Adrenal gland (tissue), 9 donors: ENCODE measurements at regions not wholly inside any gene's neighbourhood (a gene's known extent, or its start where the extent isn't known, plus 50 kb on each side); places are given as distances from the start of the nearest gene placed in this dataset.
A peak's percentile ranks its signal among the peaks of the same experiment; 100 is the strongest.

Experiments used
- DNase-seq, 7 donors: peaks; one replicate each; pipeline ENCODE4 v3.0.0-alpha.2; 2019 to 2020
- H3K27ac ChIP-seq, 5 donors: fragments of 200-600 bp; sonication (generic) in 4 of 5; 1 replicate in 3 of 5; 2 replicates in 2 of 5; pipeline versions ENCODE4 v1.5.1 to v1.8.0; 2016 to 2020; ENCODE audit warnings: mild to moderate bottlenecking in 1 of 5
- H3K27me3 ChIP-seq: fragments of 200-600 bp; 2 replicates; pipeline ENCODE4 v1.8.0; 2021
- H3K36me3 ChIP-seq, 2 donors: fragments of 200-600 bp; replicated peaks in 1 of 2; 1 replicate in 1 of 2; 2 replicates in 1 of 2; pipeline versions ENCODE4 v1.5.1 to v1.8.0; 2018 to 2022
- H3K4me1 ChIP-seq, 2 donors: fragments of 200-600 bp; replicated peaks in 1 of 2; 1 replicate in 1 of 2; 2 replicates in 1 of 2; pipeline versions ENCODE4 v1.5.1 to v1.8.0; 2018 to 2021
- H3K4me3 ChIP-seq, 4 donors: fragments of 200-600 bp; sonication (generic) in 3 of 4; one replicate each; pipeline ENCODE4 v1.5.1; 2016 to 2018
- H3K9me3 ChIP-seq, 3 donors: fragments of 200-600 bp; sonication (generic) in 1 of 3; replicated peaks in 1 of 3; 1 replicate in 2 of 3; 2 replicates in 1 of 3; pipeline versions ENCODE4 v1.5.1 to v1.8.0; 2016 to 2021
- POLR2A ChIP-seq, 2 donors: fragments of 450-650 bp; IDR thresholded peaks; one replicate each; pipeline ENCODE4 v1.6.1; 2017; ENCODE audit warnings: antibody characterized with exemption in 2 of 2, mild to moderate bottlenecking in 2 of 2, moderate library complexity in 1 of 2
- WGBS, 4 donors: extraction: QIAGEN DNeasy Blood & Tissue Kit in 2 of 4; methylation state at CpG; one replicate each; pipeline versions ENCODE4 v1.1.5 to v1.1.7; 2013 to 2017; 5-methylcytosine and 5-hydroxymethylcytosine counted together
- intact Hi-C, 2 donors: fragments of 100-400 bp; cut with DNase I; formaldehyde crosslinking; loops; one replicate each; pipeline versions ENCODE4 v1.14.1 to v1.15.0; 2022 to 2023
- TF ChIP-seq, protein P1 (sequence below), 6 experiments: fragments of 450-650 bp in 4 of 6; fragments of 200-600 bp in 2 of 6; sonication (generic) in 1 of 6; IDR thresholded peaks; 1 replicate in 5 of 6; 2 replicates in 1 of 6; pipeline versions ENCODE4 v1.5.1 to v1.8.0; 2016 to 2021; ENCODE audit warnings: antibody characterized with exemption in 6 of 6, mild to moderate bottlenecking in 2 of 6, moderate library complexity in 1 of 6
- donor health status: healthy with polysubstance abuse.
- donor health status: Bipolar disorder and iron deficiency.
- donor health status: DM: yes; HTN: yes; CAD: no.
- donor health status: DM: no; HTN: no; CAD: no.
- donor health status: DM: no; HTN: no; CAD: no.

- Histone ChIP-seq H3K27ac (no peak overlapping the region), H3K27me3 (no peaks in the 10 kb centered on the region), H3K9me3 (no peaks in the 10 kb centered on the region), H3K4me3 (no peak overlapping the region), H3K36me3 (no peaks in the 10 kb centered on the region), H3K4me1 (no peaks in the 10 kb centered on the region)
- DNase-seq, result peak; percentile 57 to 79 (median 69)
- intact Hi-C loops, result no loop called here
- WGBS, 4 donors, result 30 to 37% (median 34%) methylated on average over 3 to 4 of the region's 4 CpGs
- TF ChIP-seq, protein P1, sequence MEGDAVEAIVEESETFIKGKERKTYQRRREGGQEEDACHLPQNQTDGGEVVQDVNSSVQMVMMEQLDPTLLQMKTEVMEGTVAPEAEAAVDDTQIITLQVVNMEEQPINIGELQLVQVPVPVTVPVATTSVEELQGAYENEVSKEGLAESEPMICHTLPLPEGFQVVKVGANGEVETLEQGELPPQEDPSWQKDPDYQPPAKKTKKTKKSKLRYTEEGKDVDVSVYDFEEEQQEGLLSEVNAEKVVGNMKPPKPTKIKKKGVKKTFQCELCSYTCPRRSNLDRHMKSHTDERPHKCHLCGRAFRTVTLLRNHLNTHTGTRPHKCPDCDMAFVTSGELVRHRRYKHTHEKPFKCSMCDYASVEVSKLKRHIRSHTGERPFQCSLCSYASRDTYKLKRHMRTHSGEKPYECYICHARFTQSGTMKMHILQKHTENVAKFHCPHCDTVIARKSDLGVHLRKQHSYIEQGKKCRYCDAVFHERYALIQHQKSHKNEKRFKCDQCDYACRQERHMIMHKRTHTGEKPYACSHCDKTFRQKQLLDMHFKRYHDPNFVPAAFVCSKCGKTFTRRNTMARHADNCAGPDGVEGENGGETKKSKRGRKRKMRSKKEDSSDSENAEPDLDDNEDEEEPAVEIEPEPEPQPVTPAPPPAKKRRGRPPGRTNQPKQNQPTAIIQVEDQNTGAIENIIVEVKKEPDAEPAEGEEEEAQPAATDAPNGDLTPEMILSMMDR (IDR thresholded peaks at IDR 0.05), result no peak
- no peak for TF ChIP-seq POLR2A (IDR thresholded peaks at IDR 0.05)
These were observed 180.3 kb upstream of the GRB10 start for GRCh38 chr7:50962962-50963374.

DNA sequence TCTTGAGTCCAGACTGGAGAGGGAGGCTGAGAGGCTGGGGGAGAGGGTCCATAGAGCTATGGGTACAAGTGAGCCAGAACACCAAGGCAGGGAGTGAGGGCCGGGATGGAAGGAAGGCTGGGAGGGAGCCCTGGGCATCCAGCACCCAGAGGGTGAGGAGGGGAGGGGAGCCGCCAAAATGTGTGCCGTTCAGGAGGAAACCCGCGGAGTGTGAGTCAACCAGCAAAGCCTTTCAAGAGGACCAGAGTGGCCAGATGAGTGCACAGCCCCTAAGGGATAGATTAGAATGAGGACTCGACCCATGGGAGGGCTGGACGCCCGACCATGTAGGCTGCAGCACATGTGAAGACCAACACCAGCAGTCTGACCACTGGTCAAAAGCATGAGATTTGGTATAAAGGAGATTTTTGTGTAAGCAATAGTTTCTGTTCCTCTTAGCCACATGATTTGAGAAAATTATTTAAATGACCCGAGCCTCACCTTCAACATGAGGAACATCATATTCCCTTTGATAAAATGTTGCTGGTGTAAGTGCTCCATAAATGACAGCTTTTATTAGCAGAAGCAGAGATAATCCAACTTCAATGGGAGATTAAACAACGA lies 179.7 kb upstream of the GRB10 start:
- no peak for DNase-seq
- WGBS, 4 donors, result 77 to 86% (median 79%) methylated on average over 10 of the region's 10 CpGs
- Histone ChIP-seq H3K36me3 (no peaks in the 10 kb centered on the region), H3K27ac (no peak overlapping the region), H3K9me3 (no peaks in the 10 kb centered on the region), H3K4me1 (no peaks in the 10 kb centered on the region), H3K4me3 (no peak overlapping the region), H3K27me3 (no peaks in the 10 kb centered on the region)
- intact Hi-C loops, result no loop called here
- TF ChIP-seq POLR2A (IDR thresholded peaks at IDR 0.05), result no peak
- TF ChIP-seq, protein P1 (IDR thresholded peaks at IDR 0.05), result no peak

GRCh38 chr7:50960621-50961310 lies 178.1 kb upstream of the GRB10 start:
- no peak overlapping the region for H3K27ac ChIP-seq
- H3K27me3 ChIP-seq, result no peaks in the 10 kb centered on the region
- H3K9me3 ChIP-seq, result no peaks in the 10 kb centered on the region
- no peak overlapping the region for H3K4me3 ChIP-seq
- no peaks in the 10 kb centered on the region for H3K4me1 ChIP-seq
- DNase-seq, result no peak
- 75 to 82% (median 79%) methylated on average over 12 to 14 of the region's 14 CpGs for WGBS, 4 donors
- no peaks in the 10 kb centered on the region for H3K36me3 ChIP-seq
- intact Hi-C loops, result no loop called here
- TF ChIP-seq POLR2A (IDR thresholded peaks at IDR 0.05), result no peak
- TF ChIP-seq, protein P1 (IDR thresholded peaks at IDR 0.05), result no peak

GRCh38 chr7:50959991-50960390 lies 177.3 kb upstream of the GRB10 start:
- WGBS, 4 donors, result 56 to 93% (median 68%) methylated on average over 1 of the region's 1 CpG; no CpG with 5 or more reads in 1 of the 4 donors
- Histone ChIP-seq H3K27me3 (no peaks in the 10 kb centered on the region), H3K27ac (no peak overlapping the region), H3K9me3 (no peaks in the 10 kb centered on the region), H3K4me3 (no peak overlapping the region), H3K4me1 (no peaks in the 10 kb centered on the region), H3K36me3 (no peaks in the 10 kb centered on the region)
- no peak for DNase-seq
- intact Hi-C loops, result no loop called here
- TF ChIP-seq, protein P1 (IDR thresholded peaks at IDR 0.05), result no peak
- no peak for TF ChIP-seq POLR2A (IDR thresholded peaks at IDR 0.05)
